HCT116 (cell line): ENCODE measurements at regions not wholly inside any gene's neighbourhood (a gene's known extent, or its start where the extent isn't known, plus 50 kb on each side); places are given as distances from the start of the nearest gene placed in this dataset.

ENCODE experiments used
- ATAC-seq: fragments of 200-7000 bp; cut with Tn5 transposase; 2 replicates; pipeline ENCODE4 v1.9.1; 2020; ENCODE audit warnings: mild to moderate bottlenecking, moderate library complexity
- BruUV-seq: library from RNA; stranded (reverse); fragments of 400-500 nt; replicated peaks from 2 replicates; lab custom pipeline; 2021; lab: Mats Ljungman, UMichigan
- CTCF ChIA-PET: fragments of 300-600 bp; sonication (Branson Sonifier 250); formaldehyde crosslinking; loops from one replicate; lab custom pipeline; 2021; ENCODE audit warnings: antibody characterized with exemption; lab: Charles Lee
- POLR2A ChIA-PET: fragments of 300-600, 350-600 bp; sonication (Branson Sonifier 250); formaldehyde crosslinking; loops from one replicate; lab custom pipeline; 2021; ENCODE audit warnings: antibody characterized with exemption; lab: Charles Lee
- RAD21 ChIA-PET, 2 experiments: fragments of 300-600 bp; sonication (Branson Sonifier 250); formaldehyde crosslinking; loops; one replicate each; lab custom pipeline; 2023; ENCODE audit warnings: low total read pairs in 2 of 2; ENCODE audit not compliant: uncharacterized antibody in 2 of 2, unreplicated experiment in 2 of 2, low non-redundant PET in 1 of 2; lab: Charles Lee
- DNase-seq: peaks from one replicate; pipeline ENCODE4 v3.0.0-alpha.2; 2010; ENCODE audit warnings: low read depth, low spot score
- H2AFZ ChIP-seq: fragments of 200-600 bp; shearing (Covaris generic), sonication (generic); 2 replicates; pipeline ENCODE4 v1.6.1; 2017; ENCODE audit warnings: low read depth, mixed run types, mixed read lengths, antibody characterized with exemption, low read length; ENCODE audit not compliant: poor library complexity, severe bottlenecking
- H3K27ac ChIP-seq: 2 replicates; pipeline ENCODE4 v1.5.1; 2012; ENCODE audit warnings: low read depth, low read length
- H3K27me3 ChIP-seq: fragments of 200-600 bp; sonication (generic); 2 replicates; pipeline ENCODE4 v1.6.1; 2016; ENCODE audit warnings: mixed run types, low read length, mixed read lengths; ENCODE audit not compliant: insufficient read depth
- H3K36me3 ChIP-seq, 2 experiments: fragments of 200-500 bp in 1 of 2; fragments of 200-600 bp in 1 of 2; sonication (Bioruptor generic) in 1 of 2; sonication (generic) in 1 of 2; 2 replicates each; pipeline versions ENCODE4 v1.5.1 to v1.6.1; 2014 to 2016; ENCODE audit warnings: low read length in 2 of 2, inconsistent platforms in 1 of 2, mixed read lengths in 1 of 2, mixed run types in 1 of 2; ENCODE audit not compliant: insufficient read depth in 2 of 2, control insufficient read depth in 1 of 2
- H3K4me1 ChIP-seq, 2 experiments: fragments of 200-600 bp in 1 of 2; sonication (generic) in 1 of 2; 2 replicates each; pipeline versions ENCODE4 v1.5.1 to v1.6.1; 2012 to 2017; ENCODE audit warnings: low read length in 2 of 2, inconsistent platforms in 1 of 2, mild to moderate bottlenecking in 1 of 2, mixed read lengths in 1 of 2, mixed run types in 1 of 2, moderate library complexity in 1 of 2; ENCODE audit not compliant: insufficient read depth in 2 of 2, control insufficient read depth in 1 of 2
- H3K4me2 ChIP-seq: fragments of 200-600 bp; sonication (generic); 2 replicates; pipeline ENCODE4 v1.6.1; 2017; ENCODE audit warnings: mixed run types, low read length, mixed read lengths
- H3K4me3 ChIP-seq, 2 experiments: fragments of 200-600 bp in 1 of 2; sonication (generic) in 1 of 2; replicated peaks in 1 of 2; 2 replicates each; pipeline ENCODE4 v1.5.1; 2011 to 2016; ENCODE audit warnings: low read length in 2 of 2, control low read depth in 1 of 2, low read depth in 1 of 2, mild to moderate bottlenecking in 1 of 2, mixed read lengths in 1 of 2, mixed run types in 1 of 2
- H3K79me2 ChIP-seq: fragments of 200-600 bp; sonication (generic); 2 replicates; pipeline ENCODE4 v1.6.1; 2017; ENCODE audit warnings: mild to moderate bottlenecking, mixed run types, low read length, moderate library complexity, mixed read lengths; ENCODE audit not compliant: insufficient read depth
- H3K9ac ChIP-seq: fragments of 200-600 bp; sonication (generic); 2 replicates; pipeline ENCODE4 v1.6.1; 2016; ENCODE audit warnings: low read length, mixed read lengths
- H3K9me2 ChIP-seq: fragments of 200-600 bp; sonication (generic), shearing (Covaris generic); 2 replicates; pipeline ENCODE4 v1.6.1; 2017; ENCODE audit warnings: mixed run types, mild to moderate bottlenecking, moderate library complexity; ENCODE audit not compliant: insufficient read depth
- H3K9me3 ChIP-seq, 2 experiments: fragments of 200-500 bp in 1 of 2; fragments of 200-600 bp in 1 of 2; sonication (Bioruptor generic) in 1 of 2; sonication (generic) in 1 of 2; 2 replicates each; pipeline ENCODE4 v1.6.1; 2014 to 2017; ENCODE audit warnings: low read length in 2 of 2, mixed read lengths in 2 of 2, inconsistent platforms in 1 of 2, low read depth in 1 of 2, mild to moderate bottlenecking in 1 of 2, mixed run types in 1 of 2, moderate library complexity in 1 of 2; ENCODE audit not compliant: control insufficient read depth in 1 of 2, insufficient read depth in 1 of 2
- H4K20me1 ChIP-seq: fragments of 200-600 bp; sonication (generic), shearing (Covaris generic); 2 replicates; pipeline ENCODE4 v1.6.1; 2017; ENCODE audit warnings: mixed run types, mild to moderate bottlenecking, moderate library complexity; ENCODE audit not compliant: insufficient read depth
- ATF3 ChIP-seq: IDR thresholded peaks from 2 replicates; pipeline ENCODE4 v1.6.1; 2012
- CTCF ChIP-seq, 3 experiments: fragments of 200-600 bp in 1 of 3; sonication (generic) in 1 of 3; IDR thresholded peaks in 2 of 3; conservative IDR thresholded peaks in 1 of 3; 2 replicates each; pipeline ENCODE4 v1.5.1; 2012 to 2017; ENCODE audit warnings: low read depth in 2 of 3, low read length in 2 of 3, antibody characterized with exemption in 1 of 3, borderline replicate concordance in 1 of 3, control low read depth in 1 of 3, mild to moderate bottlenecking in 1 of 3, mixed read lengths in 1 of 3, mixed run types in 1 of 3, moderate library complexity in 1 of 3; ENCODE audit not compliant: insufficient read depth in 1 of 3
- EGR1 ChIP-seq: IDR thresholded peaks from 2 replicates; pipeline ENCODE4 v1.6.1; 2012; ENCODE audit warnings: low read depth
- EZH2 ChIP-seq: fragments of 200-600 bp; sonication (generic); IDR thresholded peaks from 2 replicates; pipeline ENCODE4 v1.6.1; 2017; ENCODE audit warnings: antibody characterized with exemption, mixed run types
- POLR2A ChIP-seq: IDR thresholded peaks from 2 replicates; pipeline ENCODE4 v1.7.0; 2011; ENCODE audit warnings: borderline replicate concordance; ENCODE audit not compliant: insufficient read depth, insufficient read length; ENCODE audit errors: extremely low read depth
- POLR2AphosphoS5 ChIP-seq: IDR thresholded peaks from 2 replicates; pipeline ENCODE4 v1.6.1; 2011; ENCODE audit warnings: mild to moderate bottlenecking, low read depth, low read length, moderate library complexity
- SIN3A ChIP-seq: IDR thresholded peaks from 2 replicates; pipeline ENCODE4 v1.6.1; 2012; ENCODE audit warnings: low read depth
- SP1 ChIP-seq: IDR thresholded peaks from 2 replicates; pipeline ENCODE4 v1.6.1; 2012; ENCODE audit warnings: low read depth
- TCF7L2 ChIP-seq: IDR thresholded peaks from 2 replicates; pipeline ENCODE4 v1.7.0; 2011; ENCODE audit warnings: borderline replicate concordance, inconsistent platforms; ENCODE audit not compliant: insufficient read depth, insufficient read length; ENCODE audit errors: extremely low read depth
- ZBTB33 ChIP-seq: IDR thresholded peaks from 2 replicates; pipeline ENCODE4 v1.6.1; 2011; ENCODE audit warnings: mild to moderate bottlenecking, low read length, moderate library complexity; ENCODE audit not compliant: insufficient replicate concordance; ENCODE audit errors: extremely low read depth
- ZFX ChIP-seq: fragments of 450-650 bp; IDR thresholded peaks from 2 replicates; pipeline ENCODE4 v1.6.1; 2017
- intact Hi-C: fragments of 100-400 bp; cut with micrococcal nuclease; formaldehyde crosslinking; loops from 2 replicates; pipeline ENCODE4 v1.10.0; 2022

- H3K9me3 ChIP-seq, result no peaks in the 10 kb centered on the region
- H3K36me3 ChIP-seq, result no peaks in the 10 kb centered on the region
- H3K79me2 ChIP-seq, result no peaks in the 10 kb centered on the region
- DNase-seq (no peak), ATAC-seq (no peak)
- no peaks in the 10 kb centered on the region for H3K9me2 ChIP-seq
- ChIA-PET CTCF (no interaction called here), POLR2A (no interaction called here), RAD21 (no interaction called here)
- BruUV-seq, result no TSS peak
- intact Hi-C loops, result no loop called here
- H3K4me3 ChIP-seq, result no peak overlapping the region
- no peak overlapping the region for H2AFZ ChIP-seq
- TF ChIP-seq ATF3 (no peak), TCF7L2 (no peak), EZH2 (no peak)
- no peak overlapping the region for H3K4me2 ChIP-seq
- H3K4me1 ChIP-seq, result no peaks in the 10 kb centered on the region
- no peaks in the 10 kb centered on the region for H3K27me3 ChIP-seq
- H4K20me1 ChIP-seq, result no peaks in the 10 kb centered on the region
- no peak overlapping the region for H3K27ac ChIP-seq
- no peak overlapping the region for H3K9ac ChIP-seq
These were observed 69.0 kb upstream of the MARK1 start for GRCh38 chr1:220458936-220459335.

GRCh38 chr1:220457957-220458609 lies 69.9 kb upstream of the MARK1 start:
- H2AFZ ChIP-seq, result no peak overlapping the region
- no peaks in the 10 kb centered on the region for H3K4me1 ChIP-seq
- no peak overlapping the region for H3K9ac ChIP-seq
- no peak for ATAC-seq
- BruUV-seq, result no TSS peak
- intact Hi-C loops, result no loop called here
- no peak overlapping the region for H3K4me2 ChIP-seq
- H3K27ac ChIP-seq, result no peak overlapping the region
- CTCF ChIA-PET, result no interaction called here
- H3K79me2 ChIP-seq, result no peaks in the 10 kb centered on the region
- RAD21 ChIA-PET, result no interaction called here
- DNase-seq, result no peak
- H3K36me3 ChIP-seq, result no peaks in the 10 kb centered on the region
- no peaks in the 10 kb centered on the region for H3K9me2 ChIP-seq
- no peaks in the 10 kb centered on the region for H4K20me1 ChIP-seq
- POLR2A ChIA-PET, result no interaction called here
- no peaks in the 10 kb centered on the region for H3K9me3 ChIP-seq
- no peaks in the 10 kb centered on the region for H3K27me3 ChIP-seq
- H3K4me3 ChIP-seq, result no peak overlapping the region
- TF ChIP-seq SIN3A (no peak), POLR2A (no peak), ATF3 (no peak), SP1 (no peak), ZBTB33 (no peak), EZH2 (no peak), ZFX (no peak), EGR1 (no peak), POLR2AphosphoS5 (no peak), CTCF (IDR thresholded peaks at IDR 0.05 in 2 of 3, conservative IDR thresholded peaks at IDR 0.05 in 1 of 3; ENCODE audit: borderline replicate concordance in 1 of 3, insufficient read depth in 1 of 3, low read depth in 2 of 3, low read length in 2 of 3) (no peak)
